ENCODE measurements at regions not wholly inside any gene's neighbourhood (a gene's known extent, or its start where the extent isn't known, plus 50 kb on each side); places are given as distances from the start of the nearest gene placed in this dataset.

- no peak for FAIRE-seq
These were observed 50.3 kb upstream of the TCF12 start for GRCh38 chr15:56868170-56868569.

- FAIRE-seq = no peak
These were observed 51.6 kb upstream of the TCF12 start for GRCh38 chr15:56866803-56867202.

- no peak for FAIRE-seq
These were observed 60.6 kb upstream of the TCF12 start for GRCh38 chr15:56857828-56858227.

- FAIRE-seq = no peak
These were observed 61.5 kb upstream of the TCF12 start for GRCh38 chr15:56856934-56857333.

- no peak for FAIRE-seq
These were observed 73.6 kb upstream of the TCF12 start for GRCh38 chr15:56844892-56845291.

GRCh38 chr15:56844471-56844870 is 74.0 kb upstream of the TCF12 start:
- no peak for FAIRE-seq

GRCh38 chr15:56839641-56840040 is 78.8 kb upstream of the TCF12 start:
- no peak for FAIRE-seq

- no peak for FAIRE-seq
These were observed 79.3 kb upstream of the TCF12 start for GRCh38 chr15:56839099-56839498.

GRCh38 chr15:56838085-56838484 is 80.4 kb upstream of the TCF12 start:
- FAIRE-seq = no peak

GRCh38 chr15:56837273-56837672 is 81.2 kb upstream of the TCF12 start:
- FAIRE-seq = no peak

- FAIRE-seq = no peak
These were observed 82.7 kb upstream of the TCF12 start for GRCh38 chr15:56835718-56836171.

- FAIRE-seq = no peak
These were observed 86.3 kb upstream of the TCF12 start for GRCh38 chr15:56832125-56832524.

GRCh38 chr15:56831467-56832005 is 86.9 kb upstream of the TCF12 start:
- FAIRE-seq = no peak

- FAIRE-seq = no peak
These were observed 90.9 kb upstream of the ZNF280D start for GRCh38 chr15:56824175-56824574.

- FAIRE-seq = peak; percentile 85
These were observed 88.6 kb upstream of the ZNF280D start for GRCh38 chr15:56821721-56822425.

GRCh38 chr15:56820333-56820732 is 87.0 kb upstream of the ZNF280D start:
- no peak for FAIRE-seq

- FAIRE-seq = no peak
These were observed 84.2 kb upstream of the ZNF280D start for GRCh38 chr15:56817321-56818080.

- no peak for FAIRE-seq
These were observed 83.5 kb upstream of the ZNF280D start for GRCh38 chr15:56816781-56817180.

GRCh38 chr15:56815247-56815646 is 81.9 kb upstream of the ZNF280D start:
- FAIRE-seq = no peak

GRCh38 chr15:56814429-56814828 is 81.1 kb upstream of the ZNF280D start:
- no peak for FAIRE-seq

GRCh38 chr15:56813995-56814394 is 80.7 kb upstream of the ZNF280D start:
- FAIRE-seq = no peak

GRCh38 chr15:56812961-56813360 is 79.7 kb upstream of the ZNF280D start:
- no peak for FAIRE-seq

- FAIRE-seq = no peak
These were observed 78.9 kb upstream of the ZNF280D start for GRCh38 chr15:56812221-56812620.

- FAIRE-seq = no peak
These were observed 78.3 kb upstream of the ZNF280D start for GRCh38 chr15:56811586-56811985.
